CD4-positive, CD25-positive, alpha-beta regulatory T cell (primary cell): ENCODE measurements at regions not wholly inside any gene's neighbourhood (a gene's known extent, or its start where the extent isn't known, plus 50 kb on each side); places are given as distances from the start of the nearest gene placed in this dataset.

Experiments
- ATAC-seq, 2 donors: fragments of 150-1000 bp; cut with Tn5 transposase; one replicate each; pipeline ENCODE4 v1.10.0; 2021; ENCODE audit warnings: low read depth in 2 of 2, moderate number of reproducible peaks in 2 of 2, moderate library complexity in 1 of 2
- DNase-seq, 3 donors: peaks; one replicate each; pipeline versions ENCODE4 v3.0.0 to v3.0.0-alpha.2; 2012 to 2022; ENCODE audit warnings: mixed read lengths in 1 of 3
- H3K27ac ChIP-seq: one replicate; pipeline ENCODE4 v1.7.0; 2013; ENCODE audit warnings: mild to moderate bottlenecking, low read length; ENCODE audit not compliant: insufficient read depth, poor library complexity, severe bottlenecking
- H3K27me3 ChIP-seq: one replicate; pipeline ENCODE4 v1.7.0; 2013; ENCODE audit warnings: low read length; ENCODE audit not compliant: control insufficient read depth, insufficient read depth
- H3K36me3 ChIP-seq: one replicate; pipeline ENCODE4 v1.7.0; 2013; ENCODE audit warnings: mild to moderate bottlenecking, low read length, moderate library complexity; ENCODE audit not compliant: control insufficient read depth, insufficient read depth
- H3K4me1 ChIP-seq: 2 replicates; pipeline ENCODE4 v1.7.0; 2013; ENCODE audit warnings: mild to moderate bottlenecking, low read length; ENCODE audit not compliant: insufficient read depth, control insufficient read depth, poor library complexity, severe bottlenecking
- H3K4me3 ChIP-seq: one replicate; pipeline ENCODE4 v1.7.0; 2013; ENCODE audit warnings: low read depth, mild to moderate bottlenecking, low read length, moderate library complexity
- H3K9me3 ChIP-seq, 2 experiments: 1 replicate in 1 of 2; 2 replicates in 1 of 2; pipeline ENCODE4 v1.7.0; 2013; ENCODE audit warnings: low read length in 2 of 2, mild to moderate bottlenecking in 1 of 2, moderate library complexity in 1 of 2; ENCODE audit not compliant: control insufficient read depth in 2 of 2
- H3K27ac Mint-ChIP-seq, 3 donors: one replicate each; pipeline ENCODE4 v1.8.0; 2020 to 2022; ENCODE audit warnings: mild to moderate bottlenecking in 3 of 3, mixed read lengths in 3 of 3, moderate library complexity in 2 of 3
- H3K27me3 Mint-ChIP-seq: one replicate; pipeline ENCODE4 v1.8.0; 2022; ENCODE audit warnings: mild to moderate bottlenecking, mixed read lengths
- H3K36me3 Mint-ChIP-seq: one replicate; pipeline ENCODE4 v1.8.0; 2020; ENCODE audit warnings: mixed read lengths
- H3K4me1 Mint-ChIP-seq, 4 donors: one replicate each; pipeline ENCODE4 v1.8.0; 2020 to 2022; ENCODE audit warnings: mixed read lengths in 4 of 4, mild to moderate bottlenecking in 1 of 4
- H3K4me3 Mint-ChIP-seq, 4 donors: one replicate each; pipeline ENCODE4 v1.8.0; 2020 to 2022; ENCODE audit warnings: mild to moderate bottlenecking in 4 of 4, mixed read lengths in 4 of 4, moderate library complexity in 3 of 4
- H3K9me3 Mint-ChIP-seq, 7 donors: one replicate each; pipeline ENCODE4 v1.8.0; 2020 to 2022; ENCODE audit warnings: mixed read lengths in 7 of 7, mild to moderate bottlenecking in 3 of 7, moderate library complexity in 2 of 7

- Histone ChIP-seq H3K4me1 (no peaks in the 10 kb centered on the region), H3K9me3 (no peaks in the 10 kb centered on the region), H3K36me3 (no peaks in the 10 kb centered on the region), H3K27me3 (no peaks in the 10 kb centered on the region), H3K4me3 (no peak overlapping the region), H3K27ac (no peak overlapping the region)
- H3K9me3 Mint-ChIP-seq, result peaks cover 0 to 26% (median 5%) of the 10 kb centered on the region in 7 donors
- DNase-seq, result no peak
- H3K27me3 Mint-ChIP-seq, result no peaks in the 10 kb centered on the region
- H3K27ac Mint-ChIP-seq, result no peak overlapping the region
- H3K4me1 Mint-ChIP-seq, result no peaks in the 10 kb centered on the region
- H3K4me3 Mint-ChIP-seq, result no peak overlapping the region
- no peak for ATAC-seq
- no peaks in the 10 kb centered on the region for H3K36me3 Mint-ChIP-seq
These were observed 399.9 kb downstream of the FSCB start for GRCh38 chr14:44107156-44107555.

- no peak overlapping the region for H3K4me3 Mint-ChIP-seq
- H3K4me1 ChIP-seq, result no peaks in the 10 kb centered on the region
- no peaks in the 10 kb centered on the region for H3K9me3 ChIP-seq
- no peak overlapping the region for H3K27ac Mint-ChIP-seq
- no peaks in the 10 kb centered on the region for H3K36me3 ChIP-seq
- no peak overlapping the region for H3K27ac ChIP-seq
- H3K9me3 Mint-ChIP-seq, result peaks cover 0 to 24% (median 4%) of the 10 kb centered on the region in 7 donors
- H3K36me3 Mint-ChIP-seq, result peaks cover 3% of the 10 kb centered on the region
- no peak for ATAC-seq
- no peak overlapping the region for H3K4me3 ChIP-seq
- no peaks in the 10 kb centered on the region for H3K27me3 Mint-ChIP-seq
- no peak for DNase-seq
- H3K4me1 Mint-ChIP-seq, result no peaks in the 10 kb centered on the region
- H3K27me3 ChIP-seq, result no peaks in the 10 kb centered on the region
These were observed 407.2 kb downstream of the FSCB start for GRCh38 chr14:44099743-44100488.

- Histone ChIP-seq H3K27me3 (no peaks in the 10 kb centered on the region), H3K36me3 (no peaks in the 10 kb centered on the region), H3K27ac (no peak overlapping the region), H3K4me3 (no peak overlapping the region), H3K9me3 (peaks cover 0 to 4% of the 10 kb centered on the region in 2 experiments), H3K4me1 (no peaks in the 10 kb centered on the region)
- Mint-ChIP-seq H3K9me3 (peaks cover 3 to 31% (median 6%) of the 10 kb centered on the region in 7 donors), H3K36me3 (no peaks in the 10 kb centered on the region), H3K4me3 (no peak overlapping the region), H3K27me3 (no peaks in the 10 kb centered on the region), H3K27ac (no peak overlapping the region), H3K4me1 (no peaks in the 10 kb centered on the region)
- ATAC-seq, result no peak
- no peak for DNase-seq
These were observed 425.9 kb downstream of the FSCB start for GRCh38 chr14:44081146-44081545.

- H3K27ac ChIP-seq, result no peak overlapping the region
- DNase-seq, result no peak
- no peak overlapping the region for H3K27ac Mint-ChIP-seq
- H3K36me3 ChIP-seq, result no peaks in the 10 kb centered on the region
- no peak for ATAC-seq
- no peaks in the 10 kb centered on the region for H3K4me1 ChIP-seq
- H3K27me3 ChIP-seq, result no peaks in the 10 kb centered on the region
- H3K4me3 ChIP-seq, result no peak overlapping the region
- H3K27me3 Mint-ChIP-seq, result no peaks in the 10 kb centered on the region
- no peak overlapping the region for H3K4me3 Mint-ChIP-seq
- H3K9me3 Mint-ChIP-seq, result peaks cover 0 to 16% (median 2%) of the 10 kb centered on the region in 7 donors
- no peaks in the 10 kb centered on the region for H3K36me3 Mint-ChIP-seq
- no peaks in the 10 kb centered on the region for H3K4me1 Mint-ChIP-seq
- H3K9me3 ChIP-seq, result no peaks in the 10 kb centered on the region
These were observed 437.0 kb downstream of the FSCB start for GRCh38 chr14:44070046-44070445.

GRCh38 chr14:44053422-44053821, 453.7 kb downstream of the FSCB start:
- Histone ChIP-seq H3K4me1 (no peaks in the 10 kb centered on the region), H3K27me3 (no peaks in the 10 kb centered on the region), H3K36me3 (no peaks in the 10 kb centered on the region), H3K27ac (no peak overlapping the region), H3K9me3 (peaks cover 0 to 5% of the 10 kb centered on the region in 2 experiments), H3K4me3 (no peak overlapping the region)
- Mint-ChIP-seq H3K27me3 (no peaks in the 10 kb centered on the region), H3K27ac (no peak overlapping the region), H3K4me3 (no peak overlapping the region), H3K36me3 (no peaks in the 10 kb centered on the region), H3K9me3 (peaks cover 0 to 15% (median 5%) of the 10 kb centered on the region in 7 donors), H3K4me1 (no peaks in the 10 kb centered on the region)
- no peak for DNase-seq
- ATAC-seq, result no peak

- H3K4me3 ChIP-seq, result no peak overlapping the region
- ATAC-seq (no peak), DNase-seq (no peak)
- no peaks in the 10 kb centered on the region for H3K27me3 ChIP-seq
- peaks cover 2 to 38% (median 6%) of the 10 kb centered on the region in 7 donors for H3K9me3 Mint-ChIP-seq
- H3K36me3 ChIP-seq, result no peaks in the 10 kb centered on the region
- no peak overlapping the region for H3K27ac ChIP-seq
- no peaks in the 10 kb centered on the region for H3K4me1 ChIP-seq
- no peaks in the 10 kb centered on the region for H3K27me3 Mint-ChIP-seq
- no peaks in the 10 kb centered on the region for H3K4me1 Mint-ChIP-seq
- no peak overlapping the region for H3K27ac Mint-ChIP-seq
- no peak overlapping the region for H3K4me3 Mint-ChIP-seq
- H3K9me3 ChIP-seq, result peaks cover 0 to 22% of the 10 kb centered on the region in 2 experiments
- H3K36me3 Mint-ChIP-seq, result no peaks in the 10 kb centered on the region
These were observed 465.4 kb downstream of the FSCB start for GRCh38 chr14:44041700-44042099.

DNA sequence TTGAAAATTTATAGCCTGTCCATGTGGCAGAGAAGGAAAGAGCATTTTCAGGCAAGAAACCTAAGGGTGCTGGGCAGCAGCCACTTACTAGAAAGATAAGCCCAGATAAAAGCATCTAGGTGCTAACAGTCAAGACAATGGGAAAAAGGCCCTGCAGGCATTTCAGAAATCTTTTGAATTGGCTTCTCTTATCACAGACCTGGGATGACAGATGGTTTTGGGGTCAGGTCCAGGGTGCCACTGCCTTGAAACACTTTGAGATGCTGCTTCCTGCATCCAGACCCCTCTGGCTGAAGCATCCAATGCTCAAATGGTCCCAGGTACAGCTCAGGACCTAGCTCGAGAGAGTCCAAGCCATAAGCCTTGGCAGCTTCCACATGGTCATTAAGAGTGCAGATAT, 466.5 kb downstream of the FSCB start:
- H3K4me3 ChIP-seq, result no peak overlapping the region
- H3K27ac ChIP-seq, result no peak overlapping the region
- no peaks in the 10 kb centered on the region for H3K27me3 ChIP-seq
- no peaks in the 10 kb centered on the region for H3K36me3 ChIP-seq
- peaks cover 0 to 22% of the 10 kb centered on the region in 2 experiments for H3K9me3 ChIP-seq
- H3K4me1 Mint-ChIP-seq, result no peaks in the 10 kb centered on the region
- no peak overlapping the region for H3K27ac Mint-ChIP-seq
- H3K4me1 ChIP-seq, result no peaks in the 10 kb centered on the region
- H3K36me3 Mint-ChIP-seq, result no peaks in the 10 kb centered on the region
- H3K4me3 Mint-ChIP-seq, result no peak overlapping the region
- no peaks in the 10 kb centered on the region for H3K27me3 Mint-ChIP-seq
- no peak for ATAC-seq
- no peak for DNase-seq
- peaks cover 0 to 30% (median 9%) of the 10 kb centered on the region in 7 donors for H3K9me3 Mint-ChIP-seq

DNA sequence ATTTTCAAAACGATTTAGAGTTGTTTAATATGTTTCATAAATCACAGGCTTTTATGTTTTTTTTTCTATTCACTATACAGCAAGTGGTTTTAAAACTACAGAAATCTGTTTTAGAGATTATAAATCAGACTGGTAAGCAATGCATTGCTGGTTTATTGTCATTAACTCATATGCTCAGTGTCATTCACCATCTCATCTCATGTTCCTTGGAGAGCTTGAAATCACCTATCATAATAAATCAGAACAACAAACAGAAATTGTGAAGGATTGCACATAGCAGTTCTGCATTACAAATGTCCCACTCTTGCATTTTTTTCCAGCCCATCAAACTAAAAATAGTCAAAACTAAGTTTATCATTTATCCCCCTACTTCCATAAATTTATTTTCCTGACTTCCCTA, 470.8 kb downstream of the FSCB start:
- Histone ChIP-seq H3K9me3 (peaks cover 0 to 20% of the 10 kb centered on the region in 2 experiments), H3K27me3 (no peaks in the 10 kb centered on the region), H3K4me1 (no peaks in the 10 kb centered on the region), H3K4me3 (no peak overlapping the region), H3K27ac (no peak overlapping the region), H3K36me3 (no peaks in the 10 kb centered on the region)
- Mint-ChIP-seq H3K36me3 (no peaks in the 10 kb centered on the region), H3K9me3 (peaks cover 2 to 35% (median 8%) of the 10 kb centered on the region in 7 donors), H3K27ac (no peak overlapping the region), H3K27me3 (no peaks in the 10 kb centered on the region), H3K4me3 (no peak overlapping the region), H3K4me1 (no peaks in the 10 kb centered on the region)
- ATAC-seq (no peak), DNase-seq (no peak)
